HepG2 (cell line): ENCODE measurements at regions not wholly inside any gene's neighbourhood (a gene's known extent, or its start where the extent isn't known, plus 50 kb on each side); places are given as distances from the start of the nearest gene placed in this dataset.

ENCODE experiments used
- ATAC-seq: fragments of 200-7000 bp; cut with Tn5 transposase; 3 replicates; pipeline ENCODE4 v1.9.1; 2020; ENCODE audit warnings: mild to moderate bottlenecking, moderate library complexity
- BruUV-seq: library from RNA; stranded (reverse); fragments of 400-500 nt; replicated peaks from 2 replicates; lab custom pipeline; 2021; lab: Mats Ljungman, UMichigan
- CTCF ChIA-PET: fragments of 300-600 bp; formaldehyde crosslinking; extraction: SDS; loops from one replicate; lab custom pipeline; 2021; ENCODE audit warnings: low total read pairs, inconsistent platforms, low intra/inter-chr PET ratio; lab: Yijun Ruan, JAX
- POLR2A ChIA-PET: fragments of 350-600 bp; sonication (Branson Sonifier 250); formaldehyde crosslinking; loops from one replicate; lab custom pipeline; 2020; ENCODE audit warnings: antibody characterized with exemption, inconsistent platforms; lab: Yijun Ruan, JAX
- DNase-seq: peaks from one replicate; pipeline ENCODE4 v3.0.0-alpha.2; 2015; ENCODE audit warnings: low spot score
- FAIRE-seq: peaks from 3 replicates; lab custom pipeline; 2011; peaks lifted over from hg19 to GRCh38; lab: Jason Lieb, UNC
- H2AFZ ChIP-seq: one replicate; pipeline ENCODE4 v1.6.1; 2011; ENCODE audit warnings: low read length, inconsistent platforms
- H3K27ac ChIP-seq: fragments of 300-600 bp; 3 replicates; pipeline ENCODE4 v1.8.0; 2011; ENCODE audit warnings: mixed run types, mild to moderate bottlenecking, mixed read lengths, low read length, inconsistent platforms; ENCODE audit not compliant: insufficient read depth; ENCODE audit errors: extremely low read length
- H3K27me3 ChIP-seq, 2 experiments: fragments of 200-600 bp in 1 of 2; 2 replicates in 1 of 2; 3 replicates in 1 of 2; pipeline versions ENCODE4 v1.6.0 to v1.8.0; 2011; ENCODE audit warnings: low read length in 2 of 2, mild to moderate bottlenecking in 2 of 2, moderate library complexity in 2 of 2, inconsistent platforms in 1 of 2; ENCODE audit not compliant: insufficient read depth in 2 of 2, control insufficient read depth in 1 of 2
- H3K36me3 ChIP-seq, 2 experiments: fragments of 200-600 bp in 1 of 2; replicated peaks in 1 of 2; 2 replicates in 1 of 2; 3 replicates in 1 of 2; pipeline versions ENCODE4 v1.5.1 to v1.8.0; 2011; ENCODE audit warnings: low read length in 2 of 2, inconsistent platforms in 1 of 2; ENCODE audit not compliant: insufficient read depth in 2 of 2, control insufficient read depth in 1 of 2
- H3K4me1 ChIP-seq: 2 replicates; pipeline ENCODE4 v1.5.1; 2012; ENCODE audit warnings: low read length, inconsistent platforms; ENCODE audit not compliant: insufficient read depth
- H3K4me2 ChIP-seq: 2 replicates; pipeline ENCODE4 v1.6.0; 2011; ENCODE audit warnings: low read depth, low read length, inconsistent platforms
- H3K4me3 ChIP-seq, 3 experiments: fragments of 200-600 bp in 1 of 3; sonication (generic), shearing (Covaris generic) in 1 of 3; replicated peaks in 1 of 3; 2 replicates each; pipeline ENCODE4 v1.5.1; 2011 to 2016; ENCODE audit warnings: low read length in 3 of 3, inconsistent platforms in 2 of 3, low read depth in 2 of 3, mild to moderate bottlenecking in 2 of 3, control low read depth in 1 of 3, mixed read lengths in 1 of 3; ENCODE audit not compliant: insufficient read depth in 1 of 3
- H3K79me2 ChIP-seq: one replicate; pipeline ENCODE4 v1.6.1; 2011; ENCODE audit warnings: low read length, inconsistent platforms; ENCODE audit not compliant: insufficient read depth
- H3K9ac ChIP-seq: 2 replicates; pipeline ENCODE4 v1.6.0; 2011; ENCODE audit warnings: mild to moderate bottlenecking, low read depth, low read length, inconsistent platforms; ENCODE audit not compliant: insufficient read depth
- H3K9me3 ChIP-seq: 2 replicates; pipeline ENCODE4 v1.5.1; 2012; ENCODE audit warnings: mild to moderate bottlenecking, low read length
- H4K20me1 ChIP-seq: 2 replicates; pipeline ENCODE4 v1.6.0; 2011; ENCODE audit warnings: inconsistent platforms, mild to moderate bottlenecking, low read length, moderate library complexity; ENCODE audit not compliant: insufficient read depth
- ARID5B ChIP-seq: IDR thresholded peaks from 2 replicates; pipeline ENCODE4 v1.4.0; 2020; ENCODE audit warnings: mild to moderate bottlenecking, missing genetic modification reagents
- ATF2 ChIP-seq: sonication (generic); formaldehyde crosslinking; IDR thresholded peaks from 2 replicates; pipeline ENCODE4 v1.4.0; 2020; ENCODE audit warnings: missing genetic modification reagents
- KDM3A ChIP-seq: IDR thresholded peaks from 2 replicates; pipeline ENCODE4 v1.6.1; 2018; ENCODE audit warnings: low read depth, missing compliant biosample characterization
- NCOA2 ChIP-seq: sonication (generic); formaldehyde crosslinking; IDR thresholded peaks from 2 replicates; pipeline ENCODE4 v1.8.0; 2022; ENCODE audit warnings: inconsistent platforms
- NONO ChIP-seq, 2 experiments: fragments of 450-650 bp in 1 of 2; sonication (generic) in 1 of 2; formaldehyde crosslinking in 1 of 2; IDR thresholded peaks in 1 of 2; conservative IDR thresholded peaks in 1 of 2; 2 replicates each; pipeline versions ENCODE4 v1.6.1 to v1.8.0; 2017 to 2022; ENCODE audit warnings: mild to moderate bottlenecking in 1 of 2, missing genetic modification reagents in 1 of 2, moderate library complexity in 1 of 2
- NR1H2 ChIP-seq: sonication (generic); formaldehyde crosslinking; IDR thresholded peaks from 2 replicates; pipeline ENCODE4 v1.8.1; 2022; ENCODE audit warnings: low read depth, missing genetic modification reagents, borderline replicate concordance
- POLR2A ChIP-seq, 2 experiments: IDR thresholded peaks; 2 replicates each; pipeline ENCODE4 v1.6.1; 2011; ENCODE audit warnings: low read depth in 2 of 2, low read length in 2 of 2, mild to moderate bottlenecking in 1 of 2, moderate library complexity in 1 of 2; ENCODE audit not compliant: insufficient read depth in 1 of 2
- PRDM4 ChIP-seq: sonication (generic); formaldehyde crosslinking; IDR thresholded peaks from 2 replicates; pipeline ENCODE4 v1.9.0; 2021; ENCODE audit warnings: missing genetic modification reagents, borderline replicate concordance
- RFX5 ChIP-seq: IDR thresholded peaks from 2 replicates; pipeline ENCODE4 v1.6.1; 2011; ENCODE audit warnings: low read depth, low read length, improper control_type of control experiment
- TEAD3 ChIP-seq: optimal IDR thresholded peaks from 2 replicates; pipeline ENCODE3; 2016; ENCODE audit warnings: borderline replicate concordance
- ZFP82 ChIP-seq: sonication (generic); formaldehyde crosslinking; IDR thresholded peaks from 2 replicates; pipeline ENCODE4 v1.5.1; 2020; ENCODE audit warnings: mild to moderate bottlenecking, missing genetic modification reagents, borderline replicate concordance
- ZFX ChIP-seq: sonication (generic); formaldehyde crosslinking; IDR thresholded peaks from 2 replicates; pipeline ENCODE4 v1.4.0; 2020; ENCODE audit warnings: mild to moderate bottlenecking, low read depth, missing genetic modification reagents, moderate library complexity
- ZFY ChIP-seq: sonication (generic); formaldehyde crosslinking; IDR thresholded peaks from 2 replicates; pipeline ENCODE4 v1.4.0; 2020; ENCODE audit warnings: missing genetic modification reagents
- ZNF746 ChIP-seq: sonication (generic); formaldehyde crosslinking; IDR thresholded peaks from 2 replicates; pipeline ENCODE4 v1.8.0; 2022; ENCODE audit warnings: mild to moderate bottlenecking, missing genetic modification reagents
- ZSCAN5A ChIP-seq: sonication (generic); formaldehyde crosslinking; IDR thresholded peaks from 2 replicates; pipeline ENCODE4 v1.8.0; 2022; ENCODE audit warnings: mild to moderate bottlenecking, missing genetic modification reagents, borderline replicate concordance
- WGBS: methylation state at CpG from one replicate; pipeline ENCODE4 v1.1.6; 2017; ENCODE audit warnings: low lambda C conversion rate; 5-methylcytosine and 5-hydroxymethylcytosine counted together
- in situ Hi-C: cut with HindIII; loops from 2 replicates; pipeline ENCODE4 v1.10.0; 2017; ENCODE audit warnings: low pct_unique_long_range_greater_than_20kb; ENCODE audit not compliant: extremely low pct_ligation_motif_present
- intact Hi-C: fragments of 100-400 bp; cut with micrococcal nuclease; formaldehyde crosslinking; loops from one replicate; pipeline ENCODE4 v1.10.0; 2022; ENCODE audit not compliant: unreplicated experiment

GRCh38 chr11:126113515-126113957, 50.9 kb upstream of the CDON start:
- Histone ChIP-seq H4K20me1 (no peaks in the 10 kb centered on the region), H3K4me2 (peak overlapping the region; percentile 89), H3K9ac (peak overlapping the region; percentile 69), H3K36me3 (no peaks in the 10 kb centered on the region), H2AFZ (no peak overlapping the region), H3K79me2 (no peaks in the 10 kb centered on the region), H3K27me3 (peaks cover 5 to 17% of the 10 kb centered on the region in 2 experiments; a peak in 2 of 5 replicates), H3K4me3 (peak overlapping the region; percentile 9 to 73 (median 21); a peak in 2 of 6 replicates), H3K9me3 (no peaks in the 10 kb centered on the region), H3K27ac (peak overlapping the region; percentile 2), H3K4me1 (peaks cover 72% of the 10 kb centered on the region)
- intact Hi-C loops (loop anchor here (2.0 kb wide), 2 partner anchors 31 to 51 kb away; partner anchors contain the start of gene CDON), in situ Hi-C loops (no loop called here)
- no CpG with 5 or more reads among the region's 7 CpGs for WGBS
- no TSS peak for BruUV-seq
- ATAC-seq (peak; percentile 58), DNase-seq (peak; percentile 84), FAIRE-seq (peak; percentile 64)
- CTCF ChIA-PET, result no interaction called here
- POLR2A ChIA-PET, result interaction anchor here (0.6 to 5.2 kb wide), 16 partner anchors 10 to 98 kb away, joined by 3 to 40 read pairs (median 4); partner anchors contain the start of genes CDON and FAM118B
- TF ChIP-seq TEAD3 (CRISPR knock-in tag) (peak; percentile 24), ZFP82 (CRISPR knock-in tag) (no peak), NR1H2 (no peak), ATF2 (CRISPR knock-in tag) (no peak), NONO (IDR thresholded peaks at IDR 0.05) (no peak), NONO (CRISPR knock-in tag; conservative IDR thresholded peaks at IDR 0.05) (no peak), POLR2A (IDR thresholded peaks at IDR 0.05; ENCODE audit: insufficient read depth in 1 of 2, low read depth in 2 of 2, low read length in 2 of 2) (peak in 1 of 2 experiments; percentile 59; a peak in 2 of 4 replicates), NCOA2 (CRISPR knock-in tag) (0 out of 2 replicates have a peak, but pooled peaks have one; percentile 20), ZFX (CRISPR knock-in tag) (peak; percentile 34), ZNF746 (CRISPR knock-in tag) (no peak), ZSCAN5A (no peak), ARID5B (CRISPR knock-in tag) (no peak; the same call in 1 of the 2 replicates), RFX5 (no peak), KDM3A (no peak), ZFY (CRISPR knock-in tag) (no peak), PRDM4 (CRISPR knock-in tag) (no peak)
